Umbilical cord (tissue), 1 donor: ENCODE measurements at regions not wholly inside any gene's neighbourhood (a gene's known extent, or its start where the extent isn't known, plus 50 kb on each side); places are given as distances from the start of the nearest gene placed in this dataset.
"Not testable (repeated sequence)": the region's sequence is repeated elsewhere in the genome, so short reads cannot be mapped to it uniquely, and the experiment has no call there.

Experiments
- DNase-seq: peaks from one replicate; pipeline ENCODE4 v3.0.0-alpha.2; 2015; ENCODE audit warnings: low spot score

- no peak for DNase-seq
Observed at GRCh38 chr6:119499797-119500196, 150.2 kb upstream of the MAN1A1 start.

- no peak for DNase-seq
Observed at GRCh38 chr6:119497988-119498727, 148.6 kb upstream of the MAN1A1 start.

- no peak for DNase-seq
Observed at GRCh38 chr6:119495230-119495683, 145.7 kb upstream of the MAN1A1 start.

- peak; percentile 73 for DNase-seq
Observed at GRCh38 chr6:119493980-119494379, 144.4 kb upstream of the MAN1A1 start.

GRCh38 chr6:119491112-119491511, 141.6 kb upstream of the MAN1A1 start:
- DNase-seq = not testable (repeated sequence)

GRCh38 chr6:119490050-119490449, 140.5 kb upstream of the MAN1A1 start:
- DNase-seq = not testable (repeated sequence)

GRCh38 chr6:119484598-119484997, 135.0 kb upstream of the MAN1A1 start:
- peak; percentile 99 for DNase-seq

- no peak for DNase-seq
Observed at GRCh38 chr6:119483908-119484307, 134.3 kb upstream of the MAN1A1 start.

GRCh38 chr6:119482850-119483285, 133.3 kb upstream of the MAN1A1 start:
- DNase-seq = peak; percentile 19

- peak; percentile 45 for DNase-seq
Observed at GRCh38 chr6:119481976-119482375, 132.4 kb upstream of the MAN1A1 start.

GRCh38 chr6:119480961-119481497, 131.5 kb upstream of the MAN1A1 start:
- DNase-seq = no peak

GRCh38 chr6:119479860-119480655, 130.5 kb upstream of the MAN1A1 start:
- DNase-seq = peak; percentile 79

GRCh38 chr6:119476554-119476953, 127.0 kb upstream of the MAN1A1 start:
- DNase-seq = peak; percentile 23

GRCh38 chr6:119476024-119476423, 126.5 kb upstream of the MAN1A1 start:
- DNase-seq = no peak

- no peak for DNase-seq
Observed at GRCh38 chr6:119470893-119471542, 121.5 kb upstream of the MAN1A1 start.

GRCh38 chr6:119467488-119468081, 118.0 kb upstream of the MAN1A1 start:
- peak; percentile 65 for DNase-seq

- DNase-seq = no peak
Observed at GRCh38 chr6:119466226-119466625, 116.7 kb upstream of the MAN1A1 start.

GRCh38 chr6:119463081-119463626, 113.6 kb upstream of the MAN1A1 start:
- DNase-seq = no peak

GRCh38 chr6:119461187-119461586, 111.6 kb upstream of the MAN1A1 start:
- no peak for DNase-seq

- no peak for DNase-seq
Observed at GRCh38 chr6:119459207-119459974, 109.8 kb upstream of the MAN1A1 start.
